HAP-1 (cell line): ENCODE measurements at regions not wholly inside any gene's neighbourhood (a gene's known extent, or its start where the extent isn't known, plus 50 kb on each side); places are given as distances from the start of the nearest gene placed in this dataset.

Source experiments
- DNase-seq, 2 experiments: peaks; one replicate each; pipeline ENCODE4 v3.0.0-alpha.2; 2016 to 2020; ENCODE audit warnings: low spot score in 2 of 2
- H3K27me3 ChIP-seq: fragments of 250-450 bp; sonication (Bioruptor Pico); 2 replicates; pipeline ENCODE4 v1.5.1; 2020; ENCODE audit warnings: low read depth, mild to moderate bottlenecking, moderate library complexity
- H3K36me3 ChIP-seq: fragments of 250-450 bp; sonication (Bioruptor Pico); replicated peaks from 2 replicates; pipeline ENCODE4 v1.5.1; 2020; ENCODE audit warnings: mild to moderate bottlenecking
- H3K4me1 ChIP-seq: fragments of 250-450 bp; sonication (Bioruptor Pico); 2 replicates; pipeline ENCODE4 v1.5.1; 2020; ENCODE audit warnings: mild to moderate bottlenecking
- H3K4me3 ChIP-seq: fragments of 250-450 bp; sonication (Bioruptor Pico); 2 replicates; pipeline ENCODE4 v1.5.1; 2020; ENCODE audit warnings: mild to moderate bottlenecking, moderate library complexity
- H3K9me3 ChIP-seq: fragments of 250-450 bp; sonication (Bioruptor Pico); 2 replicates; pipeline ENCODE4 v1.5.1; 2020; ENCODE audit warnings: mild to moderate bottlenecking, moderate library complexity
- in situ Hi-C: fragments of 300-500 bp; cut with MboI; formaldehyde crosslinking; loops from 3 replicates; pipeline ENCODE4 v1.14.3; 2020; ENCODE audit warnings: low sequenced_read_pairs, inconsistent platforms, mixed read lengths

DNA sequence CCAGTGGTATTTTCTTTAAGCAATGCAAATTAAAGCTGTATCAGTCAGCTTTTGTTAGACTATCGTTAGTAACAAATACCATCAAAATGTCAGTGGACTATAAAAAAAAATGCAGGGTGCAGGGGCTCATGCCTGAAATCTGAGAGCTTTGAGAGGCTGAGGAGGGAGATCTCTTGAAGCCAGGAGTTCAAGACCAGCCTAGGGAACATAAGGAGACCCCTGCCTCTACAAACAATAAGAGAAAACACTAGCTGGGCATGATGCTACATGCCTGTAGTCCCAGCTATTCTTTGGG is 253.7 kb downstream of the MYCN start:
- H3K27me3 ChIP-seq = no peaks in the 10 kb centered on the region
- no peaks in the 10 kb centered on the region for H3K36me3 ChIP-seq
- DNase-seq = no peak
- in situ Hi-C loops = no loop called here
- no peaks in the 10 kb centered on the region for H3K9me3 ChIP-seq
- H3K4me3 ChIP-seq = no peak overlapping the region
- no peaks in the 10 kb centered on the region for H3K4me1 ChIP-seq

DNA sequence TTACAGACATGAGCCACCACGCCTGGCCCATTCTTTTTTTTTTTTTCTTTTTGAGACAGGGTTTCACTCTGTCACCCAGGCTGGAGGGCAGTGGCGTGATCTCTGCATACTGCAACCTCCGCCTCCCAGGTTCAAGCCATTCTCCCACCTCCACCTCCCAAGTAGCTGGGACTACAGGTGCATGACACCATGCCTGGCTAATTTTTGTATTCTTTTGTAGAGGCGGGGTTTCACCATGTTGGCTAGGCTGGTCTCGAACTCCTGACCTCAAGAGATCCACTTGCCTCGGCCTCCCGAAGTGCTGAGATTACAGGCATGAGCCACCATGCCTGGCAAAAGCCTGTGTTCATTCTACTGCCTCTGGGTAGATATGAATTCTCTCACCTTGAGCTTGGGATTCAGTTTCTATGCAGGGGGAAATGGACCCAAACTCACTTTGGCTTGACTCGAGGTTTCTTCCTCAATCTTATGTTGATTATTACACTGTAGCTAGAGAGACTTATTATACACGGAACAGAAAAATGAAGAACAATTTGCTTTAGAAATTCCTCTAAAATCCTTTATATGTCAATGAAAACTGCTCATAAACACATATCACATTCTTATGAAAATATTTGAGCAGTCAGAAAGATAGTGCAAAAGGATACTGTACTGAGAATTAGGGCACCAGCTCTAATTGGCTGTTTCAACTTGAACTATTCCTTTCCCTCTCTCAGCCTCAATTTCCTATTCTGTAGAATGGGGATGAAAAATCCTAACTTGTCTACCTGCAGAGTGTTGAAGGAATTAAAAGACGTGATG is 252.3 kb downstream of the MYCN start:
- no peaks in the 10 kb centered on the region for H3K36me3 ChIP-seq
- in situ Hi-C loops = no loop called here
- no peaks in the 10 kb centered on the region for H3K9me3 ChIP-seq
- no peak for DNase-seq
- H3K4me1 ChIP-seq = no peaks in the 10 kb centered on the region
- H3K4me3 ChIP-seq = no peak overlapping the region
- no peaks in the 10 kb centered on the region for H3K27me3 ChIP-seq

DNA sequence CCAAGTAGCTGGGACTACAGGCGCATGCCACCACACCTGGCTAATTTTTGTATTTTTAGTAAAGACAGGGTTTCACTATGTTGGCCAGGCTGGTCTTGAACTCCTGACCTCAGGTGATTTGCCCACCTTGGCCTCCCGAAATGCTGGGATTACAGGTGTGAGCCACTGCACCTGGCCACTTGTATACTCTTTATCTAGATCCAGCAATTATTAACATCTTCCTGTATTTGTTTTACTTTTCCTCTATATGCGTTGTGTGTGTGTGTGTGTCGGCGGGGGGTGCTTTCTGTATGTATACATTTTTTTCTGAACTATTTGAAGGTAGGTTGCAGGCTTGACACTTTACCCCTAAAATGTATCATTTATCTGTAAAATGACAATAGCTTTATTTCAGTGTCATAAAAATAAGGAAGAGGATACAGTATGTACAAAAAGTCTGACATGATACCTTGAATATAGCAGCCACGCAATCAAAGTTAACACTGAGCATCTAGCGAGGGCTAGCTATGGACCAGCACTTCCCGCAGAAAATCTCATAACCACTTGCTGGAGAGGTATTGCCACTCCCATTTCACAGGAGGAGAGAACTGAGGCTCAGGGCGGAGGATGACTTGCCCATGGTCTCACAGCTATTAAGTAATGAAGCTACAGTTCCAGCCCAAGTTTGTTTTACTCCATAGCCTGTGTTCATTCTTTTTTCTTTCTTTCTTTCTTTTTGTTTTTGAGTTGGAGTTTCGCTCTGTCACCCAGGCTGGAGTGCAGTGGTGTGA is 251.3 kb downstream of the MYCN start:
- no peak overlapping the region for H3K4me3 ChIP-seq
- DNase-seq = no peak
- in situ Hi-C loops = no loop called here
- H3K36me3 ChIP-seq = no peaks in the 10 kb centered on the region
- no peaks in the 10 kb centered on the region for H3K27me3 ChIP-seq
- no peaks in the 10 kb centered on the region for H3K4me1 ChIP-seq
- no peaks in the 10 kb centered on the region for H3K9me3 ChIP-seq

DNA sequence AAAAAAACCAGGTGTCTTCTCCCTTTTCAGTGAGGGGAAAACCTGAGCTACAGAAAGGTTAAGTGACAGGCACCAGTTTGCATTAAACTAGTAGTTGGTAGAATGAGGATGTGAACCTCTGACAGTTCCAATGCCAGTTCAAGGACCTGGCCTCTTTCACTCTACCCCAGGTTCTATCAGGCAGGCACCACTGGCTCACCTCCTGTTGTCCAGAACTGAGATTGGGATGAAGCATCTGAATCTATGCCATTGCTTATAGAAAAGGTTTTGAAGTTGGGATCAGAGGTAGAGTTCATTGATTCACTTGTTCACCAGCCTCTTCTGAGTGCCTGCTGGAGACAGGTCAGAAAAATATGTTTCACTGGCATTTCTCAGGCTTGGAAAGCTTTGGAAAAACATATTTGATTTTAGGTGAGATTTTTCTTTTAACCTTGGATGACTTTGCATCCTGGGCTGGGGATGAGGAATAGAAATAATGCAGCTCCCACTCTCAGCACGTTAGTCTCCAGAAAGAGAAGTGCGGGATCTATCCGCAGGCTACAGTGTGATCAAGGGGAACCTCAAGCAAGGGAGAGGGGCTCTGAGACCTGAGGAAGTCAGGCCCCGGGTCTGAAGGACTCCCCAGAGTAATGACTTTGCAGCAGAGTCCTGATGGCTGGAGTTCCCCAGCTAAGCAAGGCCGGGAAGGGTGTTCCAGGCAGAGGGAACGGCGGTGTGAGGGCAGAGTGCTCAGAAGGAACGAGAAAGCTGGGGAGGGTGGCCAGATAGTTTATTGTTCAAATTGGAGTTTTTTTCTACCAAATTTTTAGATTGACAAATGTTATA is 250.3 kb downstream of the MYCN start:
- in situ Hi-C loops = no loop called here
- no peak overlapping the region for H3K4me3 ChIP-seq
- H3K9me3 ChIP-seq = no peaks in the 10 kb centered on the region
- H3K36me3 ChIP-seq = no peaks in the 10 kb centered on the region
- H3K27me3 ChIP-seq = no peaks in the 10 kb centered on the region
- H3K4me1 ChIP-seq = no peaks in the 10 kb centered on the region
- no peak for DNase-seq

DNA sequence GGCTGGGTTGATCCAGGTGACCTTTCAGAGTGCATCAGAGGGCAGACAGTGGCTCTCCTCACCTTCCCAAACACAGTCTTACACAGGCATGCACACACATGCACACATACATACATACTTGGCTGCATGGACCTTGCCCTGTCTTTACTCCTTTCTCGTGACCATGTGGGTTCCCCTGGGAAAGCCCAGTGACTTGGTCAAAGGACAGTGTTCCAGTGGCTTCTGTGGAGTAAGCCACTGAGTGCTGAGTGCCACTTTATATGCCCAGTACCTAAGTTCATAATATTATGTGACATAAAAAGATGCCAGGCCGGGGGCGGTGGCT is 249.4 kb downstream of the MYCN start:
- H3K36me3 ChIP-seq = no peaks in the 10 kb centered on the region
- H3K9me3 ChIP-seq = no peaks in the 10 kb centered on the region
- in situ Hi-C loops = no loop called here
- no peaks in the 10 kb centered on the region for H3K4me1 ChIP-seq
- no peak overlapping the region for H3K4me3 ChIP-seq
- no peak for DNase-seq
- H3K27me3 ChIP-seq = no peaks in the 10 kb centered on the region

DNA sequence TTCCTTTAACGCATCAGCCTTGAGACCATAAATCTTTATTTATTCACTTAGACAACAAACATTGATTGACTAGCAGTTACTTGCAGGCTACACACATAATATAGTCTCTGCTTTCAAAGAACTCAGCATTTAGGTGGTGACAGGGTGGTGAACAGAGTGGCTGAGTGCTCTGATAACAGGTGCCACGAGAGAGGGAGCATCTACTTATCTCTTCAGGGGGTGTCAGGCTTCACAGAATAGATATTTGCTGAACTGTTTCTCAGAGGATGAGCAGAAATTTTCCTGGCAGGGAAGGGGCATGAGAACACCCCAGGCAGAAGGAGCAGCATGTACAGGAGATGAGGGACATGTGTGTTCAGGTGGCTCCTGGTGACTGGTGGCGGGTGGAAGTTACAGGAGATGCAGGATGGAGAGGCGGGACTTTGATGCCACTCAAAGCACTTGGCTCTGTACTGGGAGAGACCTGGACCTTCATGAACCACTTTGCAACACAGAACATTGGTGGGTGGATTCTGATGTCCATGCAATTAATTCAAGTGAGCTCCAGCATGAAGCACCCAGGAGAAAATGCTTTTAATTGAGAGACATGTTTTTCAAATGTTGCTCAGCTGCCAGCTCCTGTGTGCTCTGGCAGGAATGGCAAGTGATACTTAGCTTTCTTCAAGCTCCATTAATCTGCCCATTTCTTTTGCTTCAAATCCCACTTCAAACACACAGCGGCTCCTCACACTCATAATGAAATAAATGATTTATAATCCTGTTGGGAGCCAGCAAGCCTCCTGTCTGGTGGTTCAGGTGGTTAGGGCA is 248.9 kb downstream of the MYCN start:
- no peak for DNase-seq
- no peak overlapping the region for H3K4me3 ChIP-seq
- H3K36me3 ChIP-seq = no peaks in the 10 kb centered on the region
- no peaks in the 10 kb centered on the region for H3K4me1 ChIP-seq
- no peaks in the 10 kb centered on the region for H3K27me3 ChIP-seq
- H3K9me3 ChIP-seq = no peaks in the 10 kb centered on the region
- in situ Hi-C loops = no loop called here

DNA sequence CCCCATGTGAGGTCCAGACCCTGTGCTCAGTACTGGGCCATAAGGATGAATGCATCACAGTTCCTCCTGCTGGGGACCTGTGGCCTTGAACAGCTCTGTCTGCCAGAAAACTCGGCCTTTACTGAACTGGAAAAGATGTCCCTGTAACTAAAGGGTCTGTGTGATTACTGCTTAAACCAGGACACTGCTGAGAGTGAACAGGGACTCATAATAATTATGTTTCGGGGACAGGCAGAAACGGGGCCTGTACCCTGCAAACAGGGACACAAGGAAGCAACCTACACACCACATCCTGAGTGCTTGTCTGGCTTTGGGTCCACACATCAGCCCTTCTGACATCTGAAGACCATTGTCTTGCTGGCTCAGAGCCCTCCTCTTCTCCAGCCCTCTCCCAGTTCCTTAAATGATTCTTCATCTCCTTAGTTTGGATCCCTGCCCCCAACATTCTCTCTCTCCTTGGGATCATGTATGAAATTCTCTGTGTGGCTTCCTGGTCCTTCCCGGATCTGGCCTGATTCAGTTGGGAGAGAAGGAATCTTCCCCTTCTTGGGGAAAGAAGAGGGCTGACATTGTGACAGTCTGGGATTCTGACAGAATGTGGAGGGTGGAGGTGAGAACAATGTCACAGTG is 248.0 kb downstream of the MYCN start:
- no peaks in the 10 kb centered on the region for H3K4me1 ChIP-seq

DNA sequence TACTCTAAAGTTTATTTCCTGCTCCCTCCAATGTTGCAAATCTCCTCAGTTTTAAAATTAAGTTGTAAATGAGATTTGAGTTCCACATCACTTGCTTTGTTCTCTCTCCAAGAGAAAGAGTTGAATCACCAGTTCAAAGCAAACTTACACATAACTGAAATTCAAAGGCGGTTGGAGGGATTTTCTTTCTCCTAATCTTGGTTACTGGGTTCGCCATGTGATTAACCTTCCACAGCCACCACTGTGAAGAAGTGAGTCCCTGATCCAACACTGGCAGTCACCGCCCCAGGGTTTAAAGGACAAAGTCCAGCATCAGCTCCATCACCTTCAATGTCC is 247.1 kb downstream of the MYCN start:
- Histone ChIP-seq H3K4me1 (no peaks in the 10 kb centered on the region), H3K36me3 (no peaks in the 10 kb centered on the region), H3K9me3 (no peaks in the 10 kb centered on the region), H3K27me3 (no peaks in the 10 kb centered on the region), H3K4me3 (no peak overlapping the region)
- in situ Hi-C loops = no loop called here
- DNase-seq = no peak

More for the DNA sequence above, 248.0 kb downstream of the MYCN start:
- no peak for DNase-seq
- Histone ChIP-seq H3K4me3 (no peak overlapping the region), H3K27me3 (no peaks in the 10 kb centered on the region), H3K36me3 (no peaks in the 10 kb centered on the region), H3K9me3 (no peaks in the 10 kb centered on the region)
- in situ Hi-C loops = no loop called here

DNA sequence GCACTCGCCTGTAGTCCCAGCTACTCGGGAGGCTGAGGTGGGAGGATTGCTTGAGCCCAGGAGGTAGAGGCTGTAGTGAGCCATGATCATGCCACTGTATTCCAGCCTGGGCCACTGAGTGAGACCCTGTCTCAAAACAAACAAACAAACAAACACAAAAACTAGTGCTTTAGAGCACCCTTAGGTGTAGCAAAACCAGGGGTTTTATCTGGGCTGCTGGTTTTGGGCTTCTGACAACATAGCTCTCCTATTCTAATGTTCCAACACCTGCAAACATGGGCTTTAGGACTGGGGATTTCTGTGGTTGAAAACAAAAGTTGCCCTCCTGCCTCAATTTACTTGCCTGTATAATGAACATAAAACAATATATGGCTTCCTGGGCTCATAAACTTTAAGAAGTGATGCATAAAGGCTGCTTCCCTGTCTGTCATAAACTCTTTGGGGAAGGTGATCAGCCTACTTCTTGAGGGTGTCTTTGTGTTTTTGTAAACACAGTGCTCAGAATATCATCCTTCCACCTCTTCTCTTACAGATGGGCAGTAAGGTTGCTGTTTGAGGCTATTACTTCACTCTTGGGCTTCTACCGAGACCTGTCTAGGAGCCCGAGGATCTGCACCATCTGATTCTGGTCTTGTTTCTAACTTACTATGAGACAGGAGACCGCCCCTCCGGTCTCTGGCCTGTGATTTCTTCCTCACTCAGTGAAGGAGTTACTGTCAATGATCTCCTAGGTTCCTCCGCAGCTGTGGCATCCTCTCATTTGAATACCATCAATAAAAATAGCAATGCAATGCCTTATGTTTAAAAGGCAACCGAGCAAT is 246.5 kb downstream of the MYCN start:
- H3K36me3 ChIP-seq = no peaks in the 10 kb centered on the region
- no peak for DNase-seq
- no peak overlapping the region for H3K4me3 ChIP-seq
- in situ Hi-C loops = no loop called here
- H3K4me1 ChIP-seq = no peaks in the 10 kb centered on the region
- H3K27me3 ChIP-seq = no peaks in the 10 kb centered on the region
- no peaks in the 10 kb centered on the region for H3K9me3 ChIP-seq

DNA sequence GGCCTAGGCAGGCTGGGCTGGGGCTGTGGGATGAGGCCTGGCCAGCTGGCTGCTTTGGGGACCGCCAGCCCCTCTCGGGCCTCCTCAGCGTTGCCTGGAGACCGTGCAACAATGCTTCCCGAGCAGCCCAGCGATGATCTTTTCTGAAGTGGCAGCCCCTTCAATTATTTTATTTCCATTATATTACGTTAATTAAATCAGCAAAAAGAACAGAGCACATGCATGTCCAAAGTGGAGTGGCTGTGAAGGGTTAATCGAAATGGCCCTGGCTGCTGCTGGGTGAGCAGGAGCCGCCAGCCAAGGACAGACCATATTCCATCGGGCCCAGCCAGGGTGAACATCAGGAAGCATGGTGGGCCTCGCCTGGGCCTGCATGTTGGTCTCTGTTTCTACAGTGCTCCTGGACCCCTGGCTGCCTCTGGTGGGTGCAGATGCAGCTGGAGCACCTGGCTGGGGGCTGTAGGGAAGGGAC is 245.5 kb downstream of the MYCN start:
- Histone ChIP-seq H3K4me3 (no peak overlapping the region), H3K9me3 (no peaks in the 10 kb centered on the region), H3K4me1 (no peaks in the 10 kb centered on the region), H3K27me3 (no peaks in the 10 kb centered on the region), H3K36me3 (no peaks in the 10 kb centered on the region)
- no peak for DNase-seq
- in situ Hi-C loops = no loop called here

DNA sequence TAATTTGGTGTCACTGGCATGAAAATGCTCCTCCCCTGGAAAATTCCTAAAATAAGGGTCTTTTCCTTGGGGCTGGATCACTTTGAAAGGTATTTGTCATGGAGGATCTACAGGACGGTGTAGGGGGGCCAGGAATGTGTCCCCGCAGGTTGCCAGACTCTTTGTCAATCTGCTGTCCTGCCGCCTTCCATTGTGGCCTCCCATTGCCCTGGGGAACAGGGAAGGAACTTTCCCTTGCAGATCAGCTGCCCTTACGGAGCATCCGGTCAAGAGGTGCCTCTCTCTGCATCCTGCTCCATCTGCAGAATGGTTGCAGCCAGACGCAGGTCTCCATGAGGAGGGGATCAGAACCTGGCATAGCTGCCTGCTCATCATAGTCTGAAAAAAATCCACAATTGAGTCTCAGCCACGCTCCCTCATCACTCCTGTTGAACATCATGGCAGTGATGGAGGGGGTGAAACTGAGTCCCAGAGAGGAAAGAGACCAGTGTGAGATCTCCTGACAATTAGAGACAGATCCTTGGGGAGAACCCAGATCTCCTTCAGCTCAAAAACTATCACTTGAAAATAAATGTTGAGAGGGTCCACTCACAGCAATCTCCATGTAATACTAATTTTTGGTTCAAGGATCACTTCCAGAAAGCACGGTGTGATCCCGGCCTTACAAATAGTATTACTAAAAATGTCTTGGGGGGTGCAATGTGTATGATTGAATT is 244.8 kb downstream of the MYCN start:
- H3K4me1 ChIP-seq = no peaks in the 10 kb centered on the region
- H3K9me3 ChIP-seq = no peaks in the 10 kb centered on the region
- no peaks in the 10 kb centered on the region for H3K36me3 ChIP-seq
- no peak overlapping the region for H3K4me3 ChIP-seq
- in situ Hi-C loops = no loop called here
- H3K27me3 ChIP-seq = no peaks in the 10 kb centered on the region
- DNase-seq = no peak

DNA sequence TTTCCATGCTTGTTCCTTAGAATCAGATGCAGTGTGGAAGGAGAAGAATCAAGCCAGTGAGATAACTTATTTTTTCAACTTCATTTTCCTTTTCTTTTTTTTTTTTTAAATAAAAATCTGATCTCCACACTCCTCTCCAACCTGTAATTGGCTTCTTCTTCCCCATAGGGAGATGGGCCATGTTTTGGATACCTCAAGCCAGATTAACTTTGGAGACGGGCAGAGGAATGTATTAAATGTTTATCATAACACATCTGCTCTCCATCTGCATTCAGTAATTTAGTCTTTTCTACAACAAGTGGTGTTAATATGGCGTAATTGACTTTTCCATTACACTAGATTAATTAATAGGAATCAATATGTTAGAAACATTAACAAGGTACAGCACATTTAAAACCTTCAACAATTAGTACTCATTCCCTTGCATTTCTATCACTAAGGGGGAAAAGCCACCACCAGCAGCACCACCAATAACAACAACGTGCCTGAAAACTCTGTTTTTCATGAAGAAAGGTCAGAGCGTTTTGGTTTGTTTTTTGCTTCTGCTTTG is 244.1 kb downstream of the MYCN start:
- Histone ChIP-seq H3K9me3 (no peaks in the 10 kb centered on the region), H3K36me3 (no peaks in the 10 kb centered on the region), H3K27me3 (no peaks in the 10 kb centered on the region), H3K4me3 (no peak overlapping the region), H3K4me1 (no peaks in the 10 kb centered on the region)
- in situ Hi-C loops = no loop called here
- no peak for DNase-seq
